ENCODE measurements at regions not wholly inside any gene's neighbourhood (a gene's known extent, or its start where the extent isn't known, plus 50 kb on each side); places are given as distances from the start of the nearest gene placed in this dataset.

DNA sequence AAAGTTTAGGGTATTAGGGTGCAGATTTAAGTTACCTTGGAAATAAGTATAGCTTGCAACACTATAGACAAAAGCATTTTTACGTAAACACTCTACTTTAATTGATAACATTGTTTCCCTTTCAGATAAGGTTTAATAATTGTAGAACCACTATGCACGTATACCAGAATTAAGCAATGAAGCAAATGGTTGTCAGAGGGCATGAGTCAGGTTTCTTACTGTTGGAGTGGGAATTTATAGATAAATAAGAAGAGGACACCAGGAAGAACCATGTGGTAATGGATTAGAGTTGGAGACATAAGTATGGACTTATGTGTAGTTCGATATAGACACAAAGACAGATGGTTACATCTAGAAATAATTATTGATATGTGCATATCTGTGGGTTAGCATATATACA is 355.6 kb downstream of the ETV1 start:
- Mint-ChIP-seq H3K27me3 (ENCODE audit: unreplicated experiment) (no peaks in the 10 kb centered on the region), H3K36me3 (ENCODE audit: unreplicated experiment) (peaks cover 4% of the 10 kb centered on the region), H3K27ac (ENCODE audit: unreplicated experiment) (peak overlapping the region; percentile 35), H3K4me1 (ENCODE audit: low read depth, unreplicated experiment) (peaks cover 7% of the 10 kb centered on the region), H3K4me3 (ENCODE audit: unreplicated experiment) (no peak overlapping the region), H3K9me3 (ENCODE audit: unreplicated experiment) (peaks cover 2% of the 10 kb centered on the region)
- TF ChIP-seq, protein P1, sequence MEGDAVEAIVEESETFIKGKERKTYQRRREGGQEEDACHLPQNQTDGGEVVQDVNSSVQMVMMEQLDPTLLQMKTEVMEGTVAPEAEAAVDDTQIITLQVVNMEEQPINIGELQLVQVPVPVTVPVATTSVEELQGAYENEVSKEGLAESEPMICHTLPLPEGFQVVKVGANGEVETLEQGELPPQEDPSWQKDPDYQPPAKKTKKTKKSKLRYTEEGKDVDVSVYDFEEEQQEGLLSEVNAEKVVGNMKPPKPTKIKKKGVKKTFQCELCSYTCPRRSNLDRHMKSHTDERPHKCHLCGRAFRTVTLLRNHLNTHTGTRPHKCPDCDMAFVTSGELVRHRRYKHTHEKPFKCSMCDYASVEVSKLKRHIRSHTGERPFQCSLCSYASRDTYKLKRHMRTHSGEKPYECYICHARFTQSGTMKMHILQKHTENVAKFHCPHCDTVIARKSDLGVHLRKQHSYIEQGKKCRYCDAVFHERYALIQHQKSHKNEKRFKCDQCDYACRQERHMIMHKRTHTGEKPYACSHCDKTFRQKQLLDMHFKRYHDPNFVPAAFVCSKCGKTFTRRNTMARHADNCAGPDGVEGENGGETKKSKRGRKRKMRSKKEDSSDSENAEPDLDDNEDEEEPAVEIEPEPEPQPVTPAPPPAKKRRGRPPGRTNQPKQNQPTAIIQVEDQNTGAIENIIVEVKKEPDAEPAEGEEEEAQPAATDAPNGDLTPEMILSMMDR (IDR thresholded peaks at IDR 0.05; ENCODE audit: partially characterized antibody, unreplicated experiment), result no peak
- DNase-seq, result no peak

DNA sequence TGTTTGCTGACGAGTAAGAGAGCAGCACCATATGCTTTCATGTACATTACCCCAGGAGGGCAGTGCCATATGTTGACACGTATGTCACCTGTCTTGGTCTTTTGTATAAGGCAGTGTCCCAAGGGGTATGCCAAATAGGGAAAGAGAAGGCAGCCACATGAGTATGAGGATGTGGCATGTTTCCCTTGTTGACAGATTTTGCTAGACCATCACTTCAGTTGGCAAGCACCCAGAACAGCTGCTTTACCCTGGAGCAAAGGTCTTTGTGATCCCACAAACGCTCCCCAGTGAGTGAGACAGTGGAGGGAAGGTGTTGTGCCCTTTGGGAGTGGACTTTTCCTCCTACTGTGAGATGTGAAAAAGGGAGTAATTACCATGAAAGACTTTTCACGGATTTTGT is 350.1 kb downstream of the ETV1 start:
- Mint-ChIP-seq H3K27ac (ENCODE audit: unreplicated experiment) (peak overlapping the region; percentile 97), H3K36me3 (ENCODE audit: unreplicated experiment) (peaks cover 4% of the 10 kb centered on the region), H3K27me3 (ENCODE audit: unreplicated experiment) (peaks cover 5% of the 10 kb centered on the region), H3K4me3 (ENCODE audit: unreplicated experiment) (peak overlapping the region; percentile 65), H3K9me3 (ENCODE audit: unreplicated experiment) (peaks cover 5% of the 10 kb centered on the region), H3K4me1 (ENCODE audit: low read depth, unreplicated experiment) (peaks cover 27% of the 10 kb centered on the region)
- peak; percentile 43 for DNase-seq
- TF ChIP-seq, protein P1 (IDR thresholded peaks at IDR 0.05; ENCODE audit: partially characterized antibody, unreplicated experiment), result no peak

DNA sequence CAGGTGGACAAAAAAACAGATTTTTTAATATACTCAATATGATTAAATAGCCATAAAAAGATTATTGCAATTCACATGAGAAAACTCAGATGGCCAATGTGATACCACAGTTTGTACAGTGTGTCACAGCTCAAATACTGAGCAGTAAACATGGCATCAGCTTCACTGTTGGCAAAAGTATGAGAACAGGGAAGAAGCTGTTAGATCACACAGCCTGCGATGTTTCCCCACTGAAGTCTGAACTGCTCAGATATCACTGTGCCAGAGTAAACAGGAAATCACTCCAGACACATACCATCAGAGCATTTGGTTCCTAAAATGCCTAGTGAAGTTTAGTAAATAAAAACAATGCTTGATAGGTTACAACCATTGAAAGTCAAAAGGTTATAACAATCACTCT is 347.8 kb downstream of the ETV1 start:
- no peak for DNase-seq
- Mint-ChIP-seq H3K36me3 (ENCODE audit: unreplicated experiment) (peaks cover under 1% of the 10 kb centered on the region), H3K9me3 (ENCODE audit: unreplicated experiment) (peaks cover 5% of the 10 kb centered on the region)

DNA sequence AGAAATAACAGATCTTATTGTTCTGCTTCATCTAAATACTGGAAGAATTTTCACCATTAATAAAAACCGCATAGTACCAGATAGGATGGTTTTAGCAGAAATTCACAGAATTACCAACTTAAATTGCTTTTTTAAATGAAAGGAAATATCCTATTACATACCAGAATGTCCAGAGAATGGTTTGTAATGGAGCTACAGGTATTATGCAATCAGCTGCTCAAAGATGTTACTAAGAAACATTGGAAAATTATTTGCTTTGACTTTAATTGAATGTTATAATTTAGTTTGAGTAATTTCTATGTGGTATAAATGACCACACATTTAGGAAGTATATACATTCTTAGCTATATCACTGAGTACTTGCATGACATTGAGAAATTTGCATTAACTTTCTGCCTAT is 338.3 kb downstream of the ETV1 start:
- Mint-ChIP-seq H3K27me3 (ENCODE audit: unreplicated experiment) (no peaks in the 10 kb centered on the region), H3K4me3 (ENCODE audit: unreplicated experiment) (no peak overlapping the region), H3K36me3 (ENCODE audit: unreplicated experiment) (peaks cover 7% of the 10 kb centered on the region), H3K27ac (ENCODE audit: unreplicated experiment) (no peak overlapping the region), H3K9me3 (ENCODE audit: unreplicated experiment) (no peaks in the 10 kb centered on the region), H3K4me1 (ENCODE audit: low read depth, unreplicated experiment) (peaks cover 5% of the 10 kb centered on the region)
- TF ChIP-seq, protein P1 (IDR thresholded peaks at IDR 0.05; ENCODE audit: partially characterized antibody, unreplicated experiment), result no peak
- no peak for DNase-seq

More for the DNA sequence above, 347.8 kb downstream of the ETV1 start:
- Mint-ChIP-seq H3K4me1 (ENCODE audit: low read depth, unreplicated experiment) (peaks cover 27% of the 10 kb centered on the region), H3K4me3 (ENCODE audit: unreplicated experiment) (no peak overlapping the region), H3K27ac (ENCODE audit: unreplicated experiment) (peak overlapping the region; percentile 22), H3K27me3 (ENCODE audit: unreplicated experiment) (peaks cover 6% of the 10 kb centered on the region)
- TF ChIP-seq, protein P1 (IDR thresholded peaks at IDR 0.05; ENCODE audit: partially characterized antibody, unreplicated experiment), result no peak

DNA sequence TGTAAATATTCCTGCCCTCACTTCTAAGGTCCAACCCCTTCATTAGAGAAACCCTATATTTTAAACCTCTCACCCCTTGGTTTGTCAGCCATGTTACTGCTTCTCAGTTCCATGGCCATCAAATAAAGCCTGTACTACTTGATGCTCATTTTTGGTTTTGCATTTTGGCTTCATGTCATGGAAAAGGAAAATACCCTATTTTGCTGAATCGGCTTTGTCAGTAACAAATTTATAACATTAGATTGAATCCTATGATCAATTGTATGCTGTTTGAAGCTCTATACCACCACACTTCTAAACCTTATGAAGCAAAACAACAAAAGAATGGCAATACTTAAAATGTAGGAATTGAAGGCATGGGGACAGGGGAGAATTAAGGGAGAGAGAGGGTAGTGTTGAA is 333.1 kb downstream of the ETV1 start:
- Mint-ChIP-seq H3K4me1 (ENCODE audit: low read depth, unreplicated experiment) (no peaks in the 10 kb centered on the region), H3K27ac (ENCODE audit: unreplicated experiment) (no peak overlapping the region), H3K4me3 (ENCODE audit: unreplicated experiment) (no peak overlapping the region), H3K27me3 (ENCODE audit: unreplicated experiment) (no peaks in the 10 kb centered on the region), H3K36me3 (ENCODE audit: unreplicated experiment) (no peaks in the 10 kb centered on the region), H3K9me3 (ENCODE audit: unreplicated experiment) (peaks cover 4% of the 10 kb centered on the region)
- TF ChIP-seq, protein P1 (IDR thresholded peaks at IDR 0.05; ENCODE audit: partially characterized antibody, unreplicated experiment), result no peak
- DNase-seq, result no peak
